Activated naive CD4-positive, alpha-beta T cell (primary cell): ENCODE measurements at regions not wholly inside any gene's neighbourhood (a gene's known extent, or its start where the extent isn't known, plus 50 kb on each side); places are given as distances from the start of the nearest gene placed in this dataset.

Source experiments
- DNase-seq, 4 experiments: peaks; one replicate each; lab custom pipeline; 2025; lab: John Stamatoyannopoulos, UW

- DNase-seq: no peak
Observed at GRCh38 chr6:139638179-139638941, 263.9 kb upstream of the CITED2 start.

GRCh38 chr6:139637766-139638165 lies 263.3 kb upstream of the CITED2 start:
- no peak for DNase-seq

- DNase-seq: no peak
Observed at GRCh38 chr6:139636391-139636790, 261.9 kb upstream of the CITED2 start.

GRCh38 chr6:139635401-139636130 lies 261.1 kb upstream of the CITED2 start:
- no peak for DNase-seq

- DNase-seq: no peak
Observed at GRCh38 chr6:139632840-139633239, 258.4 kb upstream of the CITED2 start.

- DNase-seq: no peak
Observed at GRCh38 chr6:139628270-139628669, 253.8 kb upstream of the CITED2 start.

- no peak for DNase-seq
Observed at GRCh38 chr6:139627091-139627490, 252.6 kb upstream of the CITED2 start.

GRCh38 chr6:139625998-139626975 lies 251.8 kb upstream of the CITED2 start:
- DNase-seq: no peak

GRCh38 chr6:139625081-139625939 lies 250.9 kb upstream of the CITED2 start:
- no peak for DNase-seq

GRCh38 chr6:139623372-139623771 lies 248.9 kb upstream of the CITED2 start:
- no peak for DNase-seq

GRCh38 chr6:139613496-139613895 lies 239.0 kb upstream of the CITED2 start:
- DNase-seq: no peak

- no peak for DNase-seq
Observed at GRCh38 chr6:139612135-139612465, 237.7 kb upstream of the CITED2 start.

GRCh38 chr6:139611327-139612134 lies 237.1 kb upstream of the CITED2 start:
- DNase-seq: no peak

GRCh38 chr6:139608466-139609261 lies 234.2 kb upstream of the CITED2 start:
- no peak for DNase-seq

GRCh38 chr6:139605350-139605749 lies 230.9 kb upstream of the CITED2 start:
- DNase-seq: no peak

- no peak for DNase-seq
Observed at GRCh38 chr6:139603581-139603980, 229.1 kb upstream of the CITED2 start.

GRCh38 chr6:139602577-139602976 lies 228.1 kb upstream of the CITED2 start:
- DNase-seq: no peak

- no peak for DNase-seq
Observed at GRCh38 chr6:139600919-139601475, 226.5 kb upstream of the CITED2 start.

GRCh38 chr6:139600343-139600742 lies 225.9 kb upstream of the CITED2 start:
- DNase-seq: no peak
